Left lung (tissue), 4 donors: ENCODE measurements at regions not wholly inside any gene's neighbourhood (a gene's known extent, or its start where the extent isn't known, plus 50 kb on each side); places are given as distances from the start of the nearest gene placed in this dataset.
A peak's percentile ranks its signal among the peaks of the same experiment; 100 is the strongest.

Experiments used
- ATAC-seq: fragments of 200-7000 bp; cut with Tn5 transposase; one replicate; pipeline ENCODE4 v1.9.1; 2020; ENCODE audit warnings: moderate library complexity
- DNase-seq, 4 donors: peaks; one replicate each; pipeline ENCODE4 v3.0.0-alpha.2; 2013 to 2020
- H3K27ac ChIP-seq, 2 donors: fragments of 200-600 bp; sonication (generic) in 1 of 2; one replicate each; pipeline versions ENCODE4 v1.5.0 to v1.8.0; 2020 to 2021
- H3K27me3 ChIP-seq, 2 donors: fragments of 200-600 bp; sonication (generic) in 1 of 2; one replicate each; pipeline versions ENCODE4 v1.5.0 to v1.8.0; 2020 to 2021
- H3K36me3 ChIP-seq, 2 donors: fragments of 200-600 bp; sonication (generic) in 1 of 2; one replicate each; pipeline versions ENCODE4 v1.5.0 to v1.8.0; 2020 to 2021
- H3K4me1 ChIP-seq, 2 donors: fragments of 200-600 bp; one replicate each; pipeline ENCODE4 v1.8.0; 2021
- H3K4me3 ChIP-seq, 2 donors: fragments of 200-600 bp; sonication (generic) in 1 of 2; one replicate each; pipeline versions ENCODE4 v1.5.0 to v1.8.0; 2020 to 2021; ENCODE audit warnings: mild to moderate bottlenecking in 1 of 2
- H3K9me3 ChIP-seq, 2 donors: fragments of 200-600 bp; sonication (generic) in 1 of 2; one replicate each; pipeline versions ENCODE4 v1.5.0 to v1.8.0; 2020 to 2021
- CTCF ChIP-seq, 2 donors: fragments of 200-600 bp; sonication (generic) in 1 of 2; IDR thresholded peaks; one replicate each; pipeline versions ENCODE4 v1.5.0 to v1.8.0; 2021; ENCODE audit warnings: antibody characterized with exemption in 2 of 2
- intact Hi-C, 2 donors: fragments of 100-400 bp; cut with DNase I; formaldehyde crosslinking; loops; one replicate each; pipeline versions ENCODE4 v1.11.2 to v1.14.2; 2022
- donor health status: DM: no; HTN: yes; CAD: no.
- donor health status: DM: no; HTN: no; CAD: no.

- DNase-seq (no peak), ATAC-seq (no peak)
- peak overlapping the region in 1 of 2 donors; percentile 75 for H3K27ac ChIP-seq
- TF ChIP-seq CTCF (IDR thresholded peaks at IDR 0.05): no peak
- no peaks in the 10 kb centered on the region for H3K9me3 ChIP-seq
- intact Hi-C loops: no loop called here
- no peaks in the 10 kb centered on the region for H3K36me3 ChIP-seq
- H3K4me3 ChIP-seq: no peak overlapping the region
- peaks cover 0 to 27% of the 10 kb centered on the region in 2 donors for H3K4me1 ChIP-seq
- H3K27me3 ChIP-seq: no peaks in the 10 kb centered on the region
Observed at GRCh38 chr3:72630327-72630968, 217.8 kb downstream of the SHQ1 start.

DNA sequence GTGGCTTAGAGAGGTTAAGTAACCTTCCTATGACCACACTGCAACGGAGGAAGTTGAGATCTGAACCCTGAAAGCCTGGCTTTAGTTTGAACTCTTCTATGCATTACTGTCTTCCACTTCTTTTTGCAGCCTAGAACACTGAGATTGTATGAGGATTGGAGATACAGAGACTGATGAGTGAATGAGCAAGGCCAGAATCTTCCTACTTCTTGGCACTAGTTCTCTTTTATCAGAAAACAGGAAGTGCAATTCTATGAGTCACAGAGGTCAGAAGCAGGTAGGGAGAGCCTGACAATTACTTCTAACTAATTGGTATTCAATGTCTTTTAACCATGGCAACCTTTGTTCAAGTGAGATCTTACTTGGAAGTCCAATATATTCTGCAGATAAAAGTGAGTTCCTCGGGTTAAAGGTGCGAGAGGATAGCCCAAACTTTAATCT, 219.0 kb downstream of the SHQ1 start:
- no peak for TF ChIP-seq CTCF (IDR thresholded peaks at IDR 0.05)
- no peak for DNase-seq
- Histone ChIP-seq H3K9me3 (no peaks in the 10 kb centered on the region), H3K4me3 (no peak overlapping the region), H3K27me3 (no peaks in the 10 kb centered on the region), H3K36me3 (no peaks in the 10 kb centered on the region), H3K27ac (peak overlapping the region in 1 of 2 donors; percentile 75), H3K4me1 (peaks cover 0 to 27% of the 10 kb centered on the region in 2 donors)
- ATAC-seq: peak; percentile 27
- intact Hi-C loops: no loop called here

- no peak for TF ChIP-seq CTCF (IDR thresholded peaks at IDR 0.05)
- Histone ChIP-seq H3K4me1 (peaks cover 0 to 27% of the 10 kb centered on the region in 2 donors), H3K4me3 (no peak overlapping the region), H3K9me3 (no peaks in the 10 kb centered on the region), H3K27me3 (no peaks in the 10 kb centered on the region), H3K27ac (peak overlapping the region in 1 of 2 donors; percentile 75), H3K36me3 (no peaks in the 10 kb centered on the region)
- DNase-seq: peak in 2 of 4 donors; percentile 20 to 70
- peak; percentile 51 for ATAC-seq
- intact Hi-C loops: no loop called here
Observed at GRCh38 chr3:72628065-72628464, 220.2 kb downstream of the SHQ1 start.

DNA sequence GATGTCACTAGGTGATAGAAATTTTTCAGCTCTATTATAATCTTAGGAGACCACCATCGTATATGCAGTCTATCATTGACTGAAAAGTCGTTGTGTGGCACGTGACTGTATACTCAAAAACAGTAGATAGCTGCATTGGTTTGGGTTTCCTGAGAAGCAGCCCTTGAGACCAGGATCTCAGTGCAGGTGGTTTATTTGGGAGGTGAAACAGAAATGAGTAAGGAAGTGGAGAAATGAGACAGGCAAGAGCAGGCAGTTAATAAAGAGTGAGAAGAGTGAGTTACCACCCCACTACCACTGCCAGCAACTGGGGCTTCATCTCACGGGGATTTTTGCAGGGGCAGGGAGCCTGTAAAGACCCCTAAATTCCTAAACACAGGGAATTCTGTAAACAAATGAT, 221.0 kb downstream of the SHQ1 start:
- intact Hi-C loops: no loop called here
- Histone ChIP-seq H3K4me1 (peaks cover 0 to 27% of the 10 kb centered on the region in 2 donors), H3K36me3 (no peaks in the 10 kb centered on the region), H3K9me3 (no peaks in the 10 kb centered on the region), H3K27ac (no peak overlapping the region), H3K27me3 (no peaks in the 10 kb centered on the region), H3K4me3 (no peak overlapping the region)
- DNase-seq (no peak), ATAC-seq (no peak)
- TF ChIP-seq CTCF (IDR thresholded peaks at IDR 0.05): no peak

DNA sequence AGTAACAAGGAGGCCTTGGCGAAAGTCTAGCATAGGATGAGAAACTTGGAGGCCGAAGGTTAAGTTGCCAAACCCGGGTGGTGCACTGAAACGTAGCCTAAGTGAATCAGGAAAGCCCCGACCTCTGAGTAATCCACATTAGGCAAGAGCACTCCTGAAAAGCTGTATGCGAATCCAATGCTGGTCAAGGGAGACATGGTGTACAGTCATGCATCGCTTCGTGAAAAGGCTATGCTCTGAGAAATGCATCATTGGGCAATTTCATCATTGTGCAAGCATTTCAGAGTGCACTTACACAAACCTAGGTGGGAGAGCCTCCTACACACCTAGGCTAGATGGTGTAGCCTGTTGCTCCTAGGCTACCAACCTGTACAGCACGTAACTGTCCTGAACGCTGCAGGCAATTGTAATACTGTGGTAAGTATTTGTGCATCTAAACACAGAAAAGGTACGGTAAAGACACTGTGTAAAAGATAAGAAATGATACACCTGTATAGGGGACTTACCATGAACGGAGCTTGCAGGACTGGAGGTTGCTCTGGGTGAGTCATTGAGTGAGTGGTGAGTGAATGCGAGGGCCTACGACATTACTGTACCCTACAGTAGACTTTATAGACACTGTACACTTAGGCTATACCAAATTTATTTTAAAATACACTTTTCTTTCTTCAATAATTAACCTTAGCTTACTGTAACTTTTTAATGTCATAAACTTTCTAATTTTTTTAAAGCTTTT, 222.5 kb downstream of the SHQ1 start:
- DNase-seq: peak in 1 of 4 donors; percentile 40

More for the DNA sequence above, 222.5 kb downstream of the SHQ1 start:
- Histone ChIP-seq H3K36me3 (no peaks in the 10 kb centered on the region), H3K4me3 (no peak overlapping the region), H3K9me3 (no peaks in the 10 kb centered on the region), H3K4me1 (peaks cover 0 to 27% of the 10 kb centered on the region in 2 donors), H3K27me3 (no peaks in the 10 kb centered on the region), H3K27ac (no peak overlapping the region)
- intact Hi-C loops: no loop called here
- no peak for TF ChIP-seq CTCF (IDR thresholded peaks at IDR 0.05)
- ATAC-seq: peak; percentile 63
